IMR-90 (cell line): ENCODE measurements at regions not wholly inside any gene's neighbourhood (a gene's known extent, or its start where the extent isn't known, plus 50 kb on each side); places are given as distances from the start of the nearest gene placed in this dataset. TPM values are rescaled to one million over a fixed set of nuclear protein-coding genes. Genes with fewer than 3 reads are reported as not detected.

Experiments
- ATAC-seq: fragments of 200-7000 bp; cut with Tn5 transposase; 2 replicates; pipeline ENCODE4 v1.9.1; 2020; ENCODE audit warnings: low read depth, mild to moderate bottlenecking, moderate library complexity
- BruUV-seq: library from RNA; stranded (reverse); fragments of 400-500 nt; replicated peaks from 2 replicates; lab custom pipeline; 2021; lab: Mats Ljungman, UMichigan
- CTCF ChIA-PET: fragments of 300-600 bp; formaldehyde crosslinking; extraction: SDS; loops from one replicate; lab custom pipeline; 2021; ENCODE audit warnings: antibody characterized with exemption; lab: Yijun Ruan, JAX
- POLR2A ChIA-PET: fragments of 300-600 bp; sonication (Branson Sonifier 250); formaldehyde crosslinking; loops from one replicate; lab custom pipeline; 2022; ENCODE audit warnings: antibody characterized with exemption; ENCODE audit not compliant: unreplicated experiment; lab: Charles Lee
- DNase-seq: peaks from one replicate; pipeline ENCODE4 v3.0.0; 2013
- H2AFZ ChIP-seq: replicated peaks from 2 replicates; pipeline ENCODE3; 2013; ENCODE audit warnings: low read length, mild to moderate bottlenecking; ENCODE audit not compliant: poor library complexity
- H2AK5ac ChIP-seq: 2 replicates; pipeline ENCODE4 v1.6.1; 2013; ENCODE audit warnings: low read depth, low read length, inconsistent platforms
- H2AK9ac ChIP-seq: replicated peaks from 2 replicates; pipeline ENCODE3; 2013; ENCODE audit warnings: mild to moderate bottlenecking, low read depth, low read length, moderate library complexity; ENCODE audit not compliant: poor library complexity
- H2BK120ac ChIP-seq: 2 replicates; pipeline ENCODE4 v1.6.1; 2013; ENCODE audit warnings: low read depth, low read length, inconsistent platforms
- H2BK15ac ChIP-seq: 3 replicates; pipeline ENCODE4 v1.6.1; 2013; ENCODE audit warnings: low read depth, low read length, inconsistent platforms
- H2BK20ac ChIP-seq: 2 replicates; pipeline ENCODE4 v1.6.1; 2013; ENCODE audit warnings: low read depth, mild to moderate bottlenecking, inconsistent platforms, low read length, moderate library complexity
- H2BK5ac ChIP-seq: 2 replicates; pipeline ENCODE4 v1.6.1; 2013; ENCODE audit warnings: mild to moderate bottlenecking, low read depth, low read length, inconsistent platforms; ENCODE audit not compliant: poor library complexity, severe bottlenecking
- H3K14ac ChIP-seq: replicated peaks from 2 replicates; pipeline ENCODE4 v1.6.1; 2013; ENCODE audit warnings: low read depth, low read length, inconsistent platforms
- H3K18ac ChIP-seq: 2 replicates; pipeline ENCODE4 v1.6.1; 2013; ENCODE audit warnings: low read depth, low read length, control low read depth
- H3K23ac ChIP-seq: 2 replicates; pipeline ENCODE4 v1.6.1; 2013; ENCODE audit warnings: low read depth, low read length, inconsistent platforms
- H3K27ac ChIP-seq: 2 replicates; pipeline ENCODE4 v1.5.1; 2013; ENCODE audit warnings: mild to moderate bottlenecking, control low read depth, low read length; ENCODE audit not compliant: insufficient read depth
- H3K27me3 ChIP-seq: 2 replicates; pipeline ENCODE4 v1.6.1; 2013; ENCODE audit warnings: low read length; ENCODE audit not compliant: control insufficient read depth, insufficient read depth
- H3K36me3 ChIP-seq: 2 replicates; pipeline ENCODE4 v1.6.1; 2013; ENCODE audit warnings: low read length, mixed read lengths; ENCODE audit not compliant: control insufficient read depth, insufficient read depth
- H3K4ac ChIP-seq: 2 replicates; pipeline ENCODE4 v1.6.1; 2013; ENCODE audit warnings: low read depth, low read length, inconsistent platforms
- H3K4me1 ChIP-seq: 2 replicates; pipeline ENCODE4 v1.6.1; 2013; ENCODE audit warnings: low read length, mixed read lengths; ENCODE audit not compliant: control insufficient read depth, insufficient read depth
- H3K4me2 ChIP-seq: 2 replicates; pipeline ENCODE4 v1.6.1; 2013; ENCODE audit warnings: low read depth, mild to moderate bottlenecking, control low read depth, low read length, moderate library complexity
- H3K4me3 ChIP-seq: 2 replicates; pipeline ENCODE4 v1.5.1; 2013; ENCODE audit warnings: low read depth, mild to moderate bottlenecking, control low read depth, low read length, moderate library complexity; ENCODE audit not compliant: insufficient read depth
- H3K56ac ChIP-seq: 2 replicates; pipeline ENCODE4 v1.6.1; 2013; ENCODE audit warnings: low read length, inconsistent platforms; ENCODE audit not compliant: insufficient read depth; ENCODE audit errors: extremely low read depth
- H3K79me1 ChIP-seq, 2 experiments: 2 replicates each; pipeline ENCODE4 v1.6.1; 2013; ENCODE audit warnings: low read length in 2 of 2, inconsistent platforms in 1 of 2, low read depth in 1 of 2
- H3K9ac ChIP-seq: 2 replicates; pipeline ENCODE4 v1.6.1; 2013; ENCODE audit warnings: low read depth, low read length, control low read depth
- H3K9me1 ChIP-seq: 2 replicates; pipeline ENCODE4 v1.6.1; 2013; ENCODE audit warnings: low read length, inconsistent platforms; ENCODE audit not compliant: insufficient read depth
- H3K9me3 ChIP-seq: 2 replicates; pipeline ENCODE4 v1.6.1; 2013; ENCODE audit warnings: low read length; ENCODE audit not compliant: control insufficient read depth, insufficient read depth
- H4K20me1 ChIP-seq: 2 replicates; pipeline ENCODE4 v1.6.1; 2013; ENCODE audit warnings: low read length, inconsistent platforms; ENCODE audit not compliant: insufficient read depth
- H4K5ac ChIP-seq: 2 replicates; pipeline ENCODE4 v1.6.1; 2013; ENCODE audit warnings: mild to moderate bottlenecking, low read depth, low read length, control low read depth
- H4K8ac ChIP-seq, 2 experiments: 2 replicates each; pipeline ENCODE4 v1.6.1; 2013; ENCODE audit warnings: low read depth in 2 of 2, low read length in 2 of 2, control low read depth in 1 of 2, inconsistent platforms in 1 of 2
- H4K91ac ChIP-seq: 2 replicates; pipeline ENCODE4 v1.6.1; 2013; ENCODE audit warnings: low read depth, low read length, inconsistent platforms; ENCODE audit not compliant: insufficient read depth
- BHLHE40 ChIP-seq: fragments of 150-350 bp; IDR thresholded peaks from 2 replicates; pipeline ENCODE4 v1.6.1; 2016; ENCODE audit warnings: mild to moderate bottlenecking, low read depth, low read length
- MXI1 ChIP-seq: IDR thresholded peaks from 2 replicates; pipeline ENCODE4 v1.6.1; 2012; ENCODE audit warnings: low read depth, mild to moderate bottlenecking, low read length, moderate library complexity, borderline replicate concordance
- NFE2L2 ChIP-seq: fragments of 150-350 bp; IDR thresholded peaks from 2 replicates; pipeline ENCODE4 v1.6.1; 2016; ENCODE audit warnings: low read depth, mild to moderate bottlenecking, low read length
- WGBS, 2 experiments: methylation state at CpG; one replicate each; pipeline versions ENCODE4 v1.1.5 to v1.1.7; 2013; ENCODE audit warnings: missing lambda C conversion rate in 2 of 2; ENCODE audit not compliant: insufficient read length in 1 of 2; ENCODE audit errors: extremely low coverage in 2 of 2; 5-methylcytosine and 5-hydroxymethylcytosine counted together
- dilution Hi-C: fragments of 300-500 bp; cut with HindIII; formaldehyde crosslinking; loops from one replicate; pipeline ENCODE4 v1.14.3; 2018; ENCODE audit warnings: low sequenced_read_pairs; ENCODE audit not compliant: unreplicated experiment
- in situ Hi-C: fragments of 300-500 bp; cut with MboI; formaldehyde crosslinking; loops from 3 replicates; pipeline ENCODE4 v1.14.3; 2019; ENCODE audit warnings: low sequenced_read_pairs, inconsistent platforms, mixed read lengths
- intact Hi-C: fragments of 100-400 bp; cut with micrococcal nuclease; formaldehyde crosslinking; loops from 2 replicates; pipeline ENCODE4 v1.10.0; 2022
- microRNA-seq, 2 experiments: library from miRNA; stranded (forward) in 1 of 2; unstranded in 1 of 2; fragments of 10-50 nt in 1 of 2; fragments of <30 nt in 1 of 2; gene quantifications in 1 of 2; microRNA quantifications in 1 of 2; one replicate each; pipeline versions ENCODE3 to v1.1.0; 2013 to 2020; ENCODE audit not compliant: insufficient read depth in 1 of 2, insufficient read length in 1 of 2, unreplicated experiment in 1 of 2
- small RNA-seq, 5 experiments: library from RNA; depleted of rRNA; stranded (forward); fragments of <200 nt; gene quantifications; one replicate each; pipeline ENCODE3, GENCODE V24; 2012

- WGBS, 2 experiments = 82% methylated on average over 1 of the region's 2 CpGs; no CpG with 5 or more reads in 1 of the 2 experiments
- Histone ChIP-seq H3K79me1 (no peaks in the 10 kb centered on the region), H2AK5ac (no peak overlapping the region), H3K4me1 (no peaks in the 10 kb centered on the region), H3K27ac (no peak overlapping the region), H3K14ac (no peak overlapping the region), H3K4me2 (no peak overlapping the region), H4K5ac (no peak overlapping the region), H4K20me1 (no peaks in the 10 kb centered on the region), H3K18ac (no peak overlapping the region), H4K8ac (no peak overlapping the region), H2BK20ac (no peak overlapping the region), H3K9ac (no peak overlapping the region), H3K56ac (no peak overlapping the region), H2AFZ (no peak overlapping the region), H3K4ac (no peak overlapping the region), H3K23ac (no peak overlapping the region), H3K9me3 (no peaks in the 10 kb centered on the region), H2BK5ac (no peak overlapping the region), H2AK9ac (no peak overlapping the region), H3K27me3 (peaks cover 2% of the 10 kb centered on the region), H2BK15ac (no peak overlapping the region), H3K36me3 (no peaks in the 10 kb centered on the region), H4K91ac (no peak overlapping the region), H3K4me3 (no peak overlapping the region), H3K9me1 (no peaks in the 10 kb centered on the region), H2BK120ac (no peak overlapping the region)
- POLR2A ChIA-PET = no interaction called here
- no peak for ATAC-seq
- TF ChIP-seq MXI1 (no peak), NFE2L2 (no peak), BHLHE40 (no peak)
- in situ Hi-C loops (no loop called here), intact Hi-C loops (no loop called here), dilution Hi-C loops (no loop called here)
- DNase-seq = no peak
- CTCF ChIA-PET = no interaction called here
- BruUV-seq = no TSS peak
These were observed 51.2 kb upstream of the TNIK start for GRCh38 chr3:171511450-171511849.

Small RNA genes lying in the stretch of these regions (microRNA-seq; reads per million reads assigned to microRNA genes)
- not detected for gene AC008134.1 (ENCODE audit: insufficient read depth, insufficient read length)

Small RNA genes lying in the stretch of these regions (small RNA-seq; reads per million reads assigned to genes)
- 0 to 0.31 (median 0) reads per million in 5 experiments for gene AC008134.1
